HFFc6 (cell line): ENCODE measurements at regions not wholly inside any gene's neighbourhood (a gene's known extent, or its start where the extent isn't known, plus 50 kb on each side); places are given as distances from the start of the nearest gene placed in this dataset.

Experiments used
- DNase-seq: peaks from one replicate; pipeline ENCODE4 v3.0.0-alpha.2; 2018
- H3K27ac Mint-ChIP-seq: 2 replicates; pipeline ENCODE4 v1.8.0; 2020; ENCODE audit warnings: mild to moderate bottlenecking, mixed read lengths
- H3K27me3 Mint-ChIP-seq: 2 replicates; pipeline ENCODE4 v1.8.0; 2021; ENCODE audit warnings: mild to moderate bottlenecking, moderate library complexity, mixed read lengths; ENCODE audit not compliant: insufficient read depth
- H3K36me3 Mint-ChIP-seq: 2 replicates; pipeline ENCODE4 v1.8.0; 2021; ENCODE audit warnings: low read depth, mixed read lengths
- H3K4me1 Mint-ChIP-seq: 2 replicates; pipeline ENCODE4 v1.8.0; 2020; ENCODE audit warnings: low read depth, mixed read lengths
- H3K4me3 Mint-ChIP-seq: 2 replicates; pipeline ENCODE4 v1.8.0; 2020; ENCODE audit warnings: mild to moderate bottlenecking, moderate library complexity, mixed read lengths
- H3K9me3 Mint-ChIP-seq: 2 replicates; pipeline ENCODE4 v1.8.0; 2020; ENCODE audit warnings: mild to moderate bottlenecking, mixed read lengths
- CTCF ChIP-seq: fragments of 200-600 bp; sonication (generic); IDR thresholded peaks from 2 replicates; pipeline ENCODE4 v1.5.0; 2021; ENCODE audit warnings: antibody characterized with exemption, mild to moderate bottlenecking

- no peak for TF ChIP-seq CTCF
- Mint-ChIP-seq H3K4me3 (no peak overlapping the region), H3K9me3 (peaks cover 8% of the 10 kb centered on the region), H3K27me3 (peaks cover 3% of the 10 kb centered on the region; the same call in 1 of the 2 replicates), H3K27ac (no peak overlapping the region), H3K4me1 (peaks cover 10% of the 10 kb centered on the region), H3K36me3 (0 out of 2 replicates have a peak, but pooled peaks cover 3% of the 10 kb centered on the region)
- no peak for DNase-seq
Observed at GRCh38 chr6:14784596-14785492, 461.0 kb upstream of the JARID2 start.

GRCh38 chr6:14785493-14785790, 460.4 kb upstream of the JARID2 start:
- Mint-ChIP-seq H3K27ac (no peak overlapping the region), H3K36me3 (0 out of 2 replicates have a peak, but pooled peaks cover 3% of the 10 kb centered on the region), H3K4me1 (peaks cover 13% of the 10 kb centered on the region), H3K27me3 (peaks cover 3% of the 10 kb centered on the region; the same call in 1 of the 2 replicates), H3K4me3 (no peak overlapping the region), H3K9me3 (peaks cover 8% of the 10 kb centered on the region)
- no peak for TF ChIP-seq CTCF
- no peak for DNase-seq

- Mint-ChIP-seq H3K36me3 (0 out of 2 replicates have a peak, but pooled peaks cover 3% of the 10 kb centered on the region), H3K27ac (no peak overlapping the region), H3K4me3 (no peak overlapping the region), H3K4me1 (peaks cover 14% of the 10 kb centered on the region), H3K9me3 (peaks cover 8% of the 10 kb centered on the region), H3K27me3 (peaks cover 2% of the 10 kb centered on the region; the same call in 1 of the 2 replicates)
- DNase-seq = no peak
- no peak for TF ChIP-seq CTCF
Observed at GRCh38 chr6:14786008-14786407, 459.9 kb upstream of the JARID2 start.

- Mint-ChIP-seq H3K36me3 (0 out of 2 replicates have a peak, but pooled peaks cover 3% of the 10 kb centered on the region), H3K9me3 (peaks cover 8% of the 10 kb centered on the region), H3K4me3 (no peak overlapping the region), H3K27ac (no peak overlapping the region), H3K27me3 (no peaks in the 10 kb centered on the region; the same call in 1 of the 2 replicates), H3K4me1 (peaks cover 19% of the 10 kb centered on the region)
- no peak for TF ChIP-seq CTCF
- no peak for DNase-seq
Observed at GRCh38 chr6:14786455-14786854, 459.4 kb upstream of the JARID2 start.

GRCh38 chr6:14787250-14787649, 458.6 kb upstream of the JARID2 start:
- Mint-ChIP-seq H3K4me3 (no peak overlapping the region), H3K9me3 (peaks cover 8% of the 10 kb centered on the region), H3K27me3 (no peaks in the 10 kb centered on the region; the same call in 1 of the 2 replicates), H3K27ac (no peak overlapping the region), H3K36me3 (0 out of 2 replicates have a peak, but pooled peaks cover 3% of the 10 kb centered on the region), H3K4me1 (peaks cover 27% of the 10 kb centered on the region)
- TF ChIP-seq CTCF = no peak
- no peak for DNase-seq
